OCI-LY7 (cell line): ENCODE measurements at regions not wholly inside any gene's neighbourhood (a gene's known extent, or its start where the extent isn't known, plus 50 kb on each side); places are given as distances from the start of the nearest gene placed in this dataset.

Experiments used
- BruUV-seq: library from RNA; stranded (reverse); fragments of 400-500 nt; replicated peaks from 2 replicates; lab custom pipeline; 2021; lab: Mats Ljungman, UMichigan
- CTCF ChIA-PET: fragments of 300-600 bp; sonication (Branson Sonifier 250); formaldehyde crosslinking; loops from one replicate; lab custom pipeline; 2022; ENCODE audit warnings: antibody characterized with exemption; ENCODE audit not compliant: unreplicated experiment; lab: Charles Lee
- POLR2A ChIA-PET: fragments of 300-600 bp; sonication (Branson Sonifier 250); formaldehyde crosslinking; loops from one replicate; lab custom pipeline; 2022; ENCODE audit warnings: antibody characterized with exemption; lab: Charles Lee
- DNase-seq: peaks from one replicate; pipeline ENCODE4 v3.0.0-alpha.2; 2015; ENCODE audit warnings: low spot score
- H2AFZ ChIP-seq: fragments of 200-600 bp; sonication (generic), shearing (Covaris generic); 2 replicates; pipeline ENCODE4 v1.6.1; 2014; ENCODE audit warnings: mild to moderate bottlenecking, antibody characterized with exemption, low read length, moderate library complexity
- H3K27ac ChIP-seq: fragments of 200-600 bp; sonication (generic); 2 replicates; pipeline ENCODE4 v1.5.1; 2014; ENCODE audit warnings: mixed run types, low read depth, mild to moderate bottlenecking, moderate library complexity, low read length, inconsistent platforms; ENCODE audit not compliant: poor library complexity, severe bottlenecking
- H3K36me3 ChIP-seq: fragments of 200-600 bp; sonication (generic); 2 replicates; pipeline ENCODE4 v1.6.1; 2014; ENCODE audit warnings: mild to moderate bottlenecking, antibody characterized with exemption, low read length, moderate library complexity, mixed read lengths; ENCODE audit not compliant: insufficient read depth
- H3K4me1 ChIP-seq: fragments of 200-600 bp; sonication (generic); 2 replicates; pipeline ENCODE4 v1.5.1; 2014; ENCODE audit warnings: mild to moderate bottlenecking, low read length; ENCODE audit not compliant: insufficient read depth, poor library complexity, severe bottlenecking
- H3K4me2 ChIP-seq: fragments of 200-600 bp; sonication (generic); 2 replicates; pipeline ENCODE4 v1.6.1; 2014; ENCODE audit warnings: mild to moderate bottlenecking, low read length
- H3K4me3 ChIP-seq: fragments of 200-600 bp; sonication (generic); 2 replicates; pipeline ENCODE4 v1.5.1; 2014; ENCODE audit warnings: mild to moderate bottlenecking, low read depth, low read length; ENCODE audit not compliant: poor library complexity, severe bottlenecking
- H3K79me2 ChIP-seq: fragments of 200-600 bp; sonication (generic); 2 replicates; pipeline ENCODE4 v1.6.1; 2016; ENCODE audit warnings: low read depth, mild to moderate bottlenecking, low read length, moderate library complexity, mixed read lengths; ENCODE audit not compliant: insufficient read depth
- H3K9me2 ChIP-seq: fragments of 200-600 bp; sonication (generic); 2 replicates; pipeline ENCODE4 v1.6.1; 2016; ENCODE audit warnings: mild to moderate bottlenecking, low read length, mixed read lengths; ENCODE audit not compliant: insufficient read depth
- H3K9me3 ChIP-seq: fragments of 200-600 bp; sonication (generic); 2 replicates; pipeline ENCODE4 v1.6.1; 2014; ENCODE audit warnings: mild to moderate bottlenecking, mixed run types, low read length, mixed read lengths
- H4K20me1 ChIP-seq: fragments of 200-600 bp; sonication (generic); 2 replicates; pipeline ENCODE4 v1.6.1; 2014; ENCODE audit warnings: mild to moderate bottlenecking, antibody characterized with exemption, low read length, moderate library complexity, mixed read lengths; ENCODE audit not compliant: insufficient read depth
- CTCF ChIP-seq: fragments of 200-600 bp; sonication (generic); conservative IDR thresholded peaks from 2 replicates; pipeline ENCODE4 v1.5.1; 2014; ENCODE audit warnings: mild to moderate bottlenecking, antibody characterized with exemption, low read length, moderate library complexity, mixed read lengths
- EZH2phosphoT487 ChIP-seq: fragments of 200-600 bp; sonication (generic); IDR thresholded peaks from 2 replicates; pipeline ENCODE4 v1.6.1; 2018; ENCODE audit warnings: low read depth, borderline replicate concordance, mild to moderate bottlenecking, mixed run types, antibody characterized with exemption, low read length, moderate library complexity, mixed read lengths
- intact Hi-C: fragments of 100-400 bp; cut with micrococcal nuclease; formaldehyde crosslinking; loops from one replicate; pipeline ENCODE4 v1.10.0; 2022; ENCODE audit not compliant: unreplicated experiment

- intact Hi-C loops = no loop called here
- ChIA-PET POLR2A (no interaction called here), CTCF (no interaction called here)
- no peaks in the 10 kb centered on the region for H3K9me3 ChIP-seq
- no peak overlapping the region for H2AFZ ChIP-seq
- no peak overlapping the region for H3K4me3 ChIP-seq
- DNase-seq = no peak
- no peaks in the 10 kb centered on the region for H3K79me2 ChIP-seq
- H4K20me1 ChIP-seq = no peaks in the 10 kb centered on the region
- TF ChIP-seq EZH2phosphoT487 = no peak
- no peak overlapping the region for H3K4me2 ChIP-seq
- H3K27ac ChIP-seq = no peak overlapping the region
- no peaks in the 10 kb centered on the region for H3K9me2 ChIP-seq
- no TSS peak for BruUV-seq
- no peaks in the 10 kb centered on the region for H3K36me3 ChIP-seq
- no peaks in the 10 kb centered on the region for H3K4me1 ChIP-seq
These were observed 89.2 kb downstream of the PJA1 start for GRCh38 chrX:69076088-69076487.

- Histone ChIP-seq H3K27ac (no peak overlapping the region), H3K9me2 (no peaks in the 10 kb centered on the region), H3K9me3 (no peaks in the 10 kb centered on the region), H4K20me1 (no peaks in the 10 kb centered on the region), H3K4me2 (no peak overlapping the region), H3K36me3 (no peaks in the 10 kb centered on the region), H3K4me3 (no peak overlapping the region), H3K79me2 (no peaks in the 10 kb centered on the region), H3K4me1 (no peaks in the 10 kb centered on the region), H2AFZ (no peak overlapping the region)
- no peak for TF ChIP-seq EZH2phosphoT487
- no peak for DNase-seq
- intact Hi-C loops = no loop called here
- no TSS peak for BruUV-seq
- ChIA-PET CTCF (no interaction called here), POLR2A (no interaction called here)
These were observed 90.5 kb downstream of the PJA1 start for GRCh38 chrX:69074726-69075125.

GRCh38 chrX:69073721-69074120 is 91.5 kb downstream of the PJA1 start:
- no peak for TF ChIP-seq CTCF
- no peak for TF ChIP-seq EZH2phosphoT487
- ChIA-PET CTCF (no interaction called here), POLR2A (no interaction called here)
- no peak overlapping the region for H3K4me2 ChIP-seq
- H3K79me2 ChIP-seq = no peaks in the 10 kb centered on the region
- no peaks in the 10 kb centered on the region for H4K20me1 ChIP-seq
- no peaks in the 10 kb centered on the region for H3K9me2 ChIP-seq
- intact Hi-C loops = no loop called here
- no peak for DNase-seq
- no TSS peak for BruUV-seq
- no peak overlapping the region for H3K4me3 ChIP-seq
- no peaks in the 10 kb centered on the region for H3K4me1 ChIP-seq
- H3K27ac ChIP-seq = no peak overlapping the region
- no peaks in the 10 kb centered on the region for H3K9me3 ChIP-seq
- no peaks in the 10 kb centered on the region for H3K36me3 ChIP-seq
- no peak overlapping the region for H2AFZ ChIP-seq

GRCh38 chrX:69073241-69073640 is 92.0 kb downstream of the PJA1 start:
- ChIA-PET POLR2A (no interaction called here), CTCF (no interaction called here)
- Histone ChIP-seq H3K4me3 (no peak overlapping the region), H4K20me1 (no peaks in the 10 kb centered on the region), H3K36me3 (no peaks in the 10 kb centered on the region), H3K4me2 (no peak overlapping the region), H3K9me3 (no peaks in the 10 kb centered on the region), H3K27ac (no peak overlapping the region), H3K9me2 (no peaks in the 10 kb centered on the region), H2AFZ (no peak overlapping the region), H3K4me1 (no peaks in the 10 kb centered on the region), H3K79me2 (no peaks in the 10 kb centered on the region)
- no peak for DNase-seq
- TF ChIP-seq CTCF (no peak), EZH2phosphoT487 (no peak)
- intact Hi-C loops = no loop called here
- BruUV-seq = no TSS peak
